ENCODE measurements at regions not wholly inside any gene's neighbourhood (a gene's known extent, or its start where the extent isn't known, plus 50 kb on each side); places are given as distances from the start of the nearest gene placed in this dataset.

- no peak for TF ChIP-seq MAX (IDR thresholded peaks at IDR 0.05)
- TF ChIP-seq YY1 (IDR thresholded peaks at IDR 0.05; ENCODE audit: low read depth) = no peak
- no peak for TF ChIP-seq TEAD4 (IDR thresholded peaks at IDR 0.05)
- TF ChIP-seq RAD21 (IDR thresholded peaks at IDR 0.05; ENCODE audit: low read depth) = no peak
Observed at GRCh38 chr1:93774707-93775106, 93.1 kb upstream of the BCAR3 start.
